ENCODE measurements at regions not wholly inside any gene's neighbourhood (a gene's known extent, or its start where the extent isn't known, plus 50 kb on each side); places are given as distances from the start of the nearest gene placed in this dataset.

- TF ChIP-seq, protein P1, sequence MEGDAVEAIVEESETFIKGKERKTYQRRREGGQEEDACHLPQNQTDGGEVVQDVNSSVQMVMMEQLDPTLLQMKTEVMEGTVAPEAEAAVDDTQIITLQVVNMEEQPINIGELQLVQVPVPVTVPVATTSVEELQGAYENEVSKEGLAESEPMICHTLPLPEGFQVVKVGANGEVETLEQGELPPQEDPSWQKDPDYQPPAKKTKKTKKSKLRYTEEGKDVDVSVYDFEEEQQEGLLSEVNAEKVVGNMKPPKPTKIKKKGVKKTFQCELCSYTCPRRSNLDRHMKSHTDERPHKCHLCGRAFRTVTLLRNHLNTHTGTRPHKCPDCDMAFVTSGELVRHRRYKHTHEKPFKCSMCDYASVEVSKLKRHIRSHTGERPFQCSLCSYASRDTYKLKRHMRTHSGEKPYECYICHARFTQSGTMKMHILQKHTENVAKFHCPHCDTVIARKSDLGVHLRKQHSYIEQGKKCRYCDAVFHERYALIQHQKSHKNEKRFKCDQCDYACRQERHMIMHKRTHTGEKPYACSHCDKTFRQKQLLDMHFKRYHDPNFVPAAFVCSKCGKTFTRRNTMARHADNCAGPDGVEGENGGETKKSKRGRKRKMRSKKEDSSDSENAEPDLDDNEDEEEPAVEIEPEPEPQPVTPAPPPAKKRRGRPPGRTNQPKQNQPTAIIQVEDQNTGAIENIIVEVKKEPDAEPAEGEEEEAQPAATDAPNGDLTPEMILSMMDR (IDR thresholded peaks at IDR 0.05; ENCODE audit: insufficient read depth, low read depth, low read length) = no peak
- ChIA-PET POLR2A (no interaction called here), CTCF (no interaction called here)
- no peaks in the 10 kb centered on the region for H3K36me3 ChIP-seq (ENCODE audit: control insufficient read depth, insufficient read depth, low read length)
- H3K27me3 ChIP-seq (ENCODE audit: control insufficient read depth, insufficient read depth, low read length) = no peaks in the 10 kb centered on the region
- DNase-seq (ENCODE audit: low read depth) = no peak
- no peak overlapping the region for H3K4me3 ChIP-seq (ENCODE audit: low read depth, low read length)
These were observed 478.9 kb downstream of the EDEM1 start for GRCh38 chr3:5666455-5666854.

DNA sequence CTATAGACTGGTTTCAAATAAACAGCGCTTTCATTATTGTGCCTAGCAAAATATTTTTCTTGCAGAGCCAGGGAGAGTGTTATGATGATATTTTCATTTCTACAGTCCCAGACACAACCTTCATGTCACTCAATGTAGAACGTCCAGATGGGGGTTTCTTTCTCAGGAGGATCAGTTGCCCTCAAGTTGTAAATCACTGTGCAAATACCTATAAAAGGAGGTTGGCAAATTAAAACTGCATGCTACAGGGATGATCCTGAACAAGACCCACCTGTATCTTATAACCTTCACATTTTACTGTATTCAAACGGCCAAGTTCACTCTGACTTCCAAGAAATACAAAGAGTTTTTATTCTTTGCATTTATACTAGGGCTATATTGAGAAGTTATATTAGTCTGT lies 486.0 kb downstream of the EDEM1 start:
- Histone ChIP-seq H3K27me3 (ENCODE audit: control insufficient read depth, insufficient read depth, low read length) (no peaks in the 10 kb centered on the region), H3K36me3 (ENCODE audit: control insufficient read depth, insufficient read depth, low read length) (no peaks in the 10 kb centered on the region), H3K4me3 (ENCODE audit: low read depth, low read length) (no peak overlapping the region)
- TF ChIP-seq, protein P1 (IDR thresholded peaks at IDR 0.05; ENCODE audit: insufficient read depth, low read depth, low read length) = no peak
- DNase-seq (ENCODE audit: low read depth) = no peak
- ChIA-PET CTCF (no interaction called here), POLR2A (no interaction called here)

DNA sequence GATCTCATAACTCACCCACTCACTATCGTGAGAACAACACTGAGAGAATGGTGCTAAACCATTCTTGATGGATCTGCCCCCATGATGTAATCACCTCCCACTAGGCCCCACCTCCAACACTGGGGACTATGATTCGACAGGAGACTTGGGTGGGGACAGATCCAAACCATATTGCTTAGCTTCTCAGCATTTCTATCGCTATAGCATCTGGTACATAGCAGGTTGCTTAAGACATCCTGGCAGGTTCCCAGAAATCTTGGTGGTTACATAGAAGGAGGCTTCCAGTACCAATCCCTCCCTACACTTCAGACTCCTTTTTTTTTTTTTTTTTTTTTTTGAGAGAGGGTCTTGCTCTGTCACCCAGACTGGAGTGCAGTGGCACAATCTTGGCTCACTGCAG lies 487.8 kb downstream of the EDEM1 start:
- no peaks in the 10 kb centered on the region for H3K36me3 ChIP-seq (ENCODE audit: control insufficient read depth, insufficient read depth, low read length)
- POLR2A ChIA-PET = no interaction called here
- CTCF ChIA-PET = no interaction called here
- no peak for DNase-seq (ENCODE audit: low read depth)
- TF ChIP-seq, protein P1 (IDR thresholded peaks at IDR 0.05; ENCODE audit: insufficient read depth, low read depth, low read length) = no peak
- no peak overlapping the region for H3K4me3 ChIP-seq (ENCODE audit: low read depth, low read length)
- no peaks in the 10 kb centered on the region for H3K27me3 ChIP-seq (ENCODE audit: control insufficient read depth, insufficient read depth, low read length)

- ChIA-PET POLR2A (no interaction called here), CTCF (no interaction called here)
- TF ChIP-seq, protein P1 (IDR thresholded peaks at IDR 0.05; ENCODE audit: insufficient read depth, low read depth, low read length) = no peak
- DNase-seq (ENCODE audit: low read depth) = no peak
- no peak overlapping the region for H3K4me3 ChIP-seq (ENCODE audit: low read depth, low read length)
- H3K27me3 ChIP-seq (ENCODE audit: control insufficient read depth, insufficient read depth, low read length) = no peaks in the 10 kb centered on the region
- H3K36me3 ChIP-seq (ENCODE audit: control insufficient read depth, insufficient read depth, low read length) = no peaks in the 10 kb centered on the region
These were observed 490.0 kb downstream of the EDEM1 start for GRCh38 chr3:5677555-5677954.

DNA sequence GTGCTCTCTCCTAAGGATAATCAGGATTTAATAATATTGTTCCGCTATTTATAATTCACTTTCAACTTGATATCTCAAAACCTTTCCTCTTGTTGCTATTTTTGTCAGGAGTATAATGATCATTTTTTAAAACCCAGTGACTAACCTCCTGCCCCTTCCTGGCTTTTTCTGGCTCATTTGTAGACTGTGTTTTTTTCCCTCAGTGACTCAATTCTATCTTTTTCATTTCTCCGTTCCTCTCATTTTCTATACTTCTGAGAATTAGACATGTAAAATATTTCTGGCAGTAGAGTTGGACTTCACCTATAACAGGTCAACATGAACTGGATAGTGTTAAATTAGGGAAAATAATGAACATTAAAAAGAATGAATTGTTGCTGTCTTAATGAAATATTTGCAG lies 490.7 kb downstream of the EDEM1 start:
- TF ChIP-seq, protein P1 (IDR thresholded peaks at IDR 0.05; ENCODE audit: insufficient read depth, low read depth, low read length) = no peak
- ChIA-PET CTCF (no interaction called here), POLR2A (no interaction called here)
- DNase-seq (ENCODE audit: low read depth) = no peak
- no peaks in the 10 kb centered on the region for H3K27me3 ChIP-seq (ENCODE audit: control insufficient read depth, insufficient read depth, low read length)
- no peak overlapping the region for H3K4me3 ChIP-seq (ENCODE audit: low read depth, low read length)
- H3K36me3 ChIP-seq (ENCODE audit: control insufficient read depth, insufficient read depth, low read length) = no peaks in the 10 kb centered on the region

All from BJ (cell line).